ENCODE measurements at regions not wholly inside any gene's neighbourhood (a gene's known extent, or its start where the extent isn't known, plus 50 kb on each side); places are given as distances from the start of the nearest gene placed in this dataset.

DNA sequence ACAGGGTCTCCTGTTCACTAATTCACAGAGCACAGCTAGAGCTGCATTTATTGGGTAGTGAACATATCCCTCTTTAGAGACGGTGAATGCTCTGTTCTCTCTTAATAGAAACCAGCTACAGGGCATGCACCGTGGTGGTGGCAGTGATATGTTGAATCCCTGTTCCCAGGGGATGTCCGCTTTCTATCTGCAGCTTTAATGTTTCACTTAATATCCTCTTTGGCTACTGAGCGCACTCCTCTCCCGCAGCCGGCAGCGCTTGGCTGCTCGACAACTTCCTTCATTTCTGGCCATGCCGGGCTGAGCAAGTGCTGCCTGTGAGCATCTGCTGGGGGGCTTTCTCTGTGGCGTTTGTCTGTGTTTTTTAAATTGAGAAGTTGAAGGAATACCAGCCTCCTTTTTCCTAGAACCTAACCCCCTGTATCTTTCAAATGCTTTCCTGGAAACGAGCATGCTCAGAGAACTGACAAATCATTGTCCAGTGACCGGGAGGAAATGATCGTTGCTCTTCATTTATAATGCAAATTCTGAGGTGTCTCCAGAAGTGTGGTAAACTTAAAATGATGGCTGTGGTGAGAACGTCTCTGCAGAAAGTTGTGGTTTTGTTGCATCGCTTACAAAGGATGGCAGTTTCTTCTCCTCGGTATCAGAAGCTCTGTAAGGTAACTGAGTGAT is 297.9 kb downstream of the UTRN start:
- DNase-seq: peak; percentile 76

- DNase-seq: no peak
Observed at GRCh38 chr6:144583614-144583954, 298.4 kb downstream of the UTRN start.

GRCh38 chr6:144585217-144585814 is 300.2 kb downstream of the UTRN start:
- no peak for DNase-seq

GRCh38 chr6:144586986-144587385 is 301.9 kb downstream of the UTRN start:
- no peak for DNase-seq

DNA sequence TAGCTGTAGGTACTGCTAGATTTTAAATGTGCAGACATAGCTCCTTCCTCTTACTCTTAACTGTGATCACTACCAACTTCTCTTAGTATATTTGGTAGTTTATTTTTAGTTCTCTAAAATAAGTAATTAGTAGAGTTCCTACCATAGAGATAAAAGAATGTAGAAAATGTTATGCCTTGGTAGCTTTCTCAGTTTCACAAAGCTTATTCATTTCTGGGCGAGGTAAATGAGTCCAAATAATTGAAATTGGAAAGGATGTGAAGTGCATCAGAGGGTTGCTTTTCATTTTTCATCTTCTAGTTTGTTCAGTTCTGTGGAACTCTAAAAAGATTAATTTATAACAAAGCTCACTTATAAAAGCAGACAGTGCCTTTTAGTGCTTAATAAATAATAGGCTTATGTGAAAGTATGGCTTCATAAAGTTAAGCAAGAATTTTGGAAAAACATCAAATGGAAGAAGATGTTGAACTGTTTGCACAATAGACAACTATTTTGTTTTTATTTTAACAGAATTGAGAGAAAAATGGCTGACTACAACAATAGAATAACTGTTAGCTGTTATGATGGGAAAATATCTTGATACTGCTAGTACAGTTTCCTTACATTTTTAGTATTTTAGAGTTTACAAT is 303.7 kb downstream of the UTRN start:
- DNase-seq: no peak

GRCh38 chr6:144590532-144590931 is 305.4 kb downstream of the UTRN start:
- DNase-seq: no peak

GRCh38 chr6:144593392-144593791 is 308.3 kb downstream of the UTRN start:
- DNase-seq: no peak

- DNase-seq: no peak
Observed at GRCh38 chr6:144594585-144594984, 309.4 kb downstream of the UTRN start.

DNA sequence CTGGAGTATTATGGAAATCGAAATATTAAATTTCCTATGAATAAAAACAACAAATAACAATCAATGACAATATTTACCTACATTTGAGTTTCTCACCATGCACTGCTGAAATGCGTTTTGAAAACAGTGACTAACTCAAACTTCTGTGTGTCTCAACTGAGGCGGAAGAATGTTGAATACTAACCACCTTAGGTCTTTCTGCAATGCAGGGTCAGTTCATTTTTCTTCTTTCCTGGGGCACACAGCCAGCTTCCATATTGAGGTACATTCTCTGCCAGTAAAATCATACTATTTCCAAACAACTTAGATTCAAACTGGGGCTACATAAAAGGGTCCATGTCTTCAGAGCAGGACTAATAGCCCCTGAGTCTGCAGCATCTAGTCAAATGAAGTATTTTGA is 310.1 kb downstream of the UTRN start:
- DNase-seq: no peak

- DNase-seq: no peak
Observed at GRCh38 chr6:144597511-144597910, 312.4 kb downstream of the UTRN start.

GRCh38 chr6:144599615-144600014 is 314.5 kb downstream of the UTRN start:
- no peak for DNase-seq

- no peak for DNase-seq
Observed at GRCh38 chr6:144601221-144601620, 316.1 kb downstream of the UTRN start.

- DNase-seq: no peak
Observed at GRCh38 chr6:144602523-144603180, 317.5 kb downstream of the UTRN start.

DNA sequence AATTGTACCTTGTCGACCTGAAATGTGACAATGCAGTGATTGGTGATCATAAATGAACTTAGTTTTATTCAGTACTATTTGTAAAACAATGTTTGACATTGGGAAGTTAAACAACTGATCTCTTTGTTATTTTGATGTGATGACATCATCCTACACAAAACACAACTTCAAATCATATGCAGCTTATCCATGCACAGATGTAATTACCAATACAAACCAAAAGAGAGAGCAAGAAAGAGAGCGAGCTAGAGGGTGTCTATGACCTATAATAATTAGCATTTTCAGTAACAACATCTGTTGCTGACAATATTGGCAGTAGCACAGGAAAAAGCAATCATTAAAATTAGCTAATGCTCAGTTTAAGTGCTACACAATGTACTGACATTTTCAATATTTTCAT is 320.9 kb downstream of the UTRN start:
- DNase-seq: no peak

- no peak for DNase-seq
Observed at GRCh38 chr6:144607998-144608735, 323.0 kb downstream of the UTRN start.

- no peak for DNase-seq
Observed at GRCh38 chr6:144612811-144613210, 327.7 kb downstream of the UTRN start.

- DNase-seq: no peak
Observed at GRCh38 chr6:144613859-144614258, 328.7 kb downstream of the UTRN start.

GRCh38 chr6:144615870-144616269 is 330.7 kb downstream of the UTRN start:
- no peak for DNase-seq

DNA sequence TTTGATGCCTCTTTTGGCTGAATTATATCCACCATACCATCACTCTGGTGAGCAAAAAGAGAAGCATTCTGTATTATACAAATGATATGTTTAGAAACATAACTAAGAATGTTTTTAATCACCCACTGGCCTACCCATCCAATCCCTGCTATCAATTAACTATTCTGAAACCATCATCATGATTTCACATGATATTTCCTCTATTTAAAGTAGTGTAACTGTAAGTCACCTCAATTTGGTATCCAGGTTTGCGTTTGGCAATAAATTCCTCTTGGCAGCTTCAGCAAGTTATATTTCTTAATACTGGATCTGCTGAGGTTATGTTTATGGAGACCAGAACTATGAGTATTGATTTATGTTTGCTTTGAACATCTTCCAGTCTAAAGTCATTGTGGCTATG is 332.1 kb downstream of the UTRN start:
- no peak for DNase-seq

GRCh38 chr6:144617708-144618107 is 332.6 kb downstream of the UTRN start:
- no peak for DNase-seq

GRCh38 chr6:144619966-144620365 is 334.8 kb downstream of the UTRN start:
- DNase-seq: no peak

GRCh38 chr6:144621332-144621731 is 336.2 kb downstream of the UTRN start:
- no peak for DNase-seq

DNA sequence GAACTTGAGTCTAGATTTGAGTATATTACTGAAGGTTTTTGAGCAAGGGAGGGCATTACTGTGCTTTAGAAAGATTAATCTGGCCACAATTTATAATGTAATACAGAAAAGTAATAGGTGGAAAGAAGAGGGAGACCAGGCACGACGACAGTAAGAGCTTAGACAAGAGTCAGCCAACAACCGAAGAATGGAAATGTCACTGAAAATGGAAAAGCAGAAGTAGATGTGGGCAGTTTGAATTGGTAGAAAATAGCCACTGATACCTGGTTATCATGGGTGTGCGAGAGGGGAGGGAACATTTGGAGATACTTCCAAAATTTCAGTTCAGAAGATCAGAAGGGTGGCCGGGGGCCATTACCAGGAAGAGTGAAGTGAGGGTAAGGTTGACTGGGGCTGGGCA is 339.1 kb downstream of the UTRN start:
- no peak for DNase-seq
